Parathyroid adenoma (tissue), 2 donors: ENCODE measurements at regions not wholly inside any gene's neighbourhood (a gene's known extent, or its start where the extent isn't known, plus 50 kb on each side); places are given as distances from the start of the nearest gene placed in this dataset.

Source experiments
- H2AFZ ChIP-seq: fragments of 300-600 bp; sonication (generic); one replicate; pipeline ENCODE4 v1.7.0; 2017; ENCODE audit warnings: antibody characterized with exemption, mild to moderate bottlenecking
- H3K27ac ChIP-seq: fragments of 300-600 bp; sonication (generic); one replicate; pipeline ENCODE4 v1.7.0; 2017
- H3K27me3 ChIP-seq: fragments of 300-600 bp; sonication (generic); one replicate; pipeline ENCODE4 v1.7.0; 2017; ENCODE audit warnings: low read length; ENCODE audit not compliant: control insufficient read depth, insufficient read depth
- H3K36me3 ChIP-seq: fragments of 300-600 bp; sonication (generic); one replicate; pipeline ENCODE4 v1.7.0; 2017; ENCODE audit warnings: low read length; ENCODE audit not compliant: control insufficient read depth, insufficient read depth
- H3K4me1 ChIP-seq: fragments of 300-600 bp; sonication (generic); one replicate; pipeline ENCODE4 v1.7.0; 2017; ENCODE audit warnings: control low read depth
- H3K4me2 ChIP-seq: fragments of 300-600 bp; sonication (generic); one replicate; pipeline ENCODE4 v1.7.0; 2017; ENCODE audit warnings: low read length
- H3K4me3 ChIP-seq: fragments of 300-600 bp; sonication (generic); one replicate; pipeline ENCODE4 v1.7.0; 2017; ENCODE audit warnings: low read depth, low read length
- H3K79me2 ChIP-seq: fragments of 300-600 bp; sonication (generic); one replicate; pipeline ENCODE4 v1.7.0; 2017; ENCODE audit warnings: control low read depth
- H3K9ac ChIP-seq: fragments of 300-600 bp; sonication (generic); one replicate; pipeline ENCODE4 v1.7.0; 2017; ENCODE audit warnings: mild to moderate bottlenecking
- H3K9me3 ChIP-seq: fragments of 300-600 bp; sonication (generic); one replicate; pipeline ENCODE4 v1.7.0; 2017; ENCODE audit warnings: low read length; ENCODE audit not compliant: control insufficient read depth
- CTCF ChIP-seq: fragments of 300-600 bp; sonication (generic); IDR thresholded peaks from one replicate; pipeline ENCODE4 v1.7.0; 2017; ENCODE audit warnings: antibody characterized with exemption, mild to moderate bottlenecking
- donor health status: primary hyperparathyroidism.

- TF ChIP-seq CTCF = no peak
- Histone ChIP-seq H3K4me2 (no peak overlapping the region), H3K4me3 (no peak overlapping the region), H3K79me2 (no peaks in the 10 kb centered on the region), H3K27me3 (no peaks in the 10 kb centered on the region), H3K9me3 (no peaks in the 10 kb centered on the region), H3K36me3 (no peaks in the 10 kb centered on the region), H3K27ac (no peak overlapping the region), H3K4me1 (no peaks in the 10 kb centered on the region), H2AFZ (no peak overlapping the region), H3K9ac (no peak overlapping the region)
These were observed 223.4 kb upstream of the MCHR2 start for GRCh38 chr6:100217225-100218012.

GRCh38 chr6:100216760-100217159 is 222.7 kb upstream of the MCHR2 start:
- no peaks in the 10 kb centered on the region for H3K9me3 ChIP-seq
- H3K27ac ChIP-seq = no peak overlapping the region
- H3K27me3 ChIP-seq = no peaks in the 10 kb centered on the region
- no peaks in the 10 kb centered on the region for H3K79me2 ChIP-seq
- no peak overlapping the region for H3K4me3 ChIP-seq
- H2AFZ ChIP-seq = no peak overlapping the region
- no peak overlapping the region for H3K4me2 ChIP-seq
- no peak overlapping the region for H3K9ac ChIP-seq
- no peaks in the 10 kb centered on the region for H3K36me3 ChIP-seq
- no peaks in the 10 kb centered on the region for H3K4me1 ChIP-seq
- no peak for TF ChIP-seq CTCF

- no peak overlapping the region for H2AFZ ChIP-seq
- H3K4me3 ChIP-seq = no peak overlapping the region
- no peak overlapping the region for H3K9ac ChIP-seq
- H3K27ac ChIP-seq = no peak overlapping the region
- H3K79me2 ChIP-seq = no peaks in the 10 kb centered on the region
- H3K4me2 ChIP-seq = no peak overlapping the region
- H3K27me3 ChIP-seq = no peaks in the 10 kb centered on the region
- no peaks in the 10 kb centered on the region for H3K4me1 ChIP-seq
- H3K36me3 ChIP-seq = no peaks in the 10 kb centered on the region
- no peaks in the 10 kb centered on the region for H3K9me3 ChIP-seq
- no peak for TF ChIP-seq CTCF
These were observed 218.1 kb upstream of the MCHR2 start for GRCh38 chr6:100212131-100212530.

- H3K27ac ChIP-seq = no peak overlapping the region
- H3K9ac ChIP-seq = no peak overlapping the region
- no peak overlapping the region for H3K4me3 ChIP-seq
- no peaks in the 10 kb centered on the region for H3K4me1 ChIP-seq
- no peak for TF ChIP-seq CTCF
- H3K9me3 ChIP-seq = no peaks in the 10 kb centered on the region
- H3K36me3 ChIP-seq = no peaks in the 10 kb centered on the region
- H3K4me2 ChIP-seq = no peak overlapping the region
- H3K79me2 ChIP-seq = no peaks in the 10 kb centered on the region
- H3K27me3 ChIP-seq = no peaks in the 10 kb centered on the region
- H2AFZ ChIP-seq = no peak overlapping the region
These were observed 216.4 kb upstream of the MCHR2 start for GRCh38 chr6:100210137-100211117.
